Right lobe of liver (tissue), 6 donors: ENCODE measurements at regions not wholly inside any gene's neighbourhood (a gene's known extent, or its start where the extent isn't known, plus 50 kb on each side); places are given as distances from the start of the nearest gene placed in this dataset.

Experiments
- ATAC-seq, 4 donors: fragments of 200-7000 bp; cut with Tn5 transposase; one replicate each; pipeline ENCODE4 v1.9.1; 2020; ENCODE audit warnings: mild to moderate bottlenecking in 4 of 4, moderate library complexity in 4 of 4
- DNase-seq, 3 donors: peaks; one replicate each; pipeline ENCODE4 v3.0.0-alpha.2; 2020
- H3K27ac ChIP-seq, 3 donors: fragments of 200-600 bp; one replicate each; pipeline ENCODE4 v1.8.0; 2022
- H3K27me3 ChIP-seq, 2 donors: fragments of 200-600 bp; one replicate each; pipeline ENCODE4 v1.8.0; 2022
- H3K36me3 ChIP-seq, 4 donors: fragments of 200-600 bp; sonication (generic) in 1 of 4; one replicate each; pipeline versions ENCODE4 v1.5.1 to v1.8.0; 2017 to 2022; ENCODE audit warnings: control low read depth in 1 of 4
- H3K4me1 ChIP-seq, 4 donors: fragments of 200-600 bp; sonication (generic) in 1 of 4; one replicate each; pipeline versions ENCODE4 v1.5.1 to v1.8.0; 2017 to 2022; ENCODE audit warnings: control low read depth in 1 of 4
- H3K4me3 ChIP-seq, 3 donors: fragments of 200-600 bp; one replicate each; pipeline ENCODE4 v1.8.0; 2022
- H3K9me3 ChIP-seq, 4 donors: fragments of 200-600 bp; sonication (generic) in 1 of 4; one replicate each; pipeline versions ENCODE4 v1.5.1 to v1.8.0; 2017 to 2022; ENCODE audit warnings: control low read depth in 1 of 4
- POLR2A ChIP-seq: fragments of 450-650 bp; IDR thresholded peaks from one replicate; pipeline ENCODE4 v1.6.1; 2017; ENCODE audit warnings: antibody characterized with exemption, mild to moderate bottlenecking
- WGBS: methylation state at CpG from one replicate; pipeline ENCODE4 v1.1.6; 2018; ENCODE audit warnings: low coverage, low lambda C conversion rate; ENCODE audit not compliant: insufficient coverage; ENCODE audit errors: missing lambda C conversion rate; 5-methylcytosine and 5-hydroxymethylcytosine counted together
- intact Hi-C, 2 donors: fragments of 100-400 bp; cut with DNase I; formaldehyde crosslinking; loops; one replicate each; pipeline versions ENCODE4 v1.11.2 to v1.14.1; 2022
- TF ChIP-seq, protein P1 (sequence below), 4 donors: fragments of 200-600 bp in 3 of 4; fragments of 450-650 bp in 1 of 4; IDR thresholded peaks; one replicate each; pipeline versions ENCODE4 v1.5.1 to v1.8.0; 2016 to 2022; ENCODE audit warnings: antibody characterized with exemption in 4 of 4, mild to moderate bottlenecking in 2 of 4
- donor health status: DM: no; HTN: yes; CAD: no.
- donor health status: DM: no; HTN: no; CAD: no.
- donor health status: DM: no; HTN: no; CAD: no.
- donor health status: DM: no; HTN: yes; CAD: no.
- donor health status: DM: no; HTN: yes; CAD: no.

DNA sequence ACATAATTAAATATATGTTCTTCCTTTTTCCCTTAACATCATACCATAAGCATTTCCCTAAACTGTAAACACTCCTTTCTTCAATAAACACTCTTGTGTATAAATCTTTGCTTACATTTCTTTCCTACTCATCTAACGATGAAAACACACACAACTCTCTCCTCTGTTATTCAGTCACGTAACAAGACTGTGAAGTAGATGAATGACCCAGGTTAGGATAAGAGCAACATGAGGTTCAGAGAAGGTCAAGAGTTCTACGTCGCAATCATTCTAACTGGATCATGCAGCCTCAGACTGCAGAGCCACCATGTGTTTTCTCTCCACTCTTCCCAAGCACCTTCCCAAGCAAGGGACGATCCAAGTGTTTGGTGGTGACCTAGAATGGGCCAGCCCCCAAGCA is 70.5 kb upstream of the SPTLC1 start:
- H3K4me1 ChIP-seq: no peaks in the 10 kb centered on the region
- H3K36me3 ChIP-seq: no peaks in the 10 kb centered on the region
- H3K27ac ChIP-seq: no peak overlapping the region
- DNase-seq (no peak), ATAC-seq (no peak)
- no peaks in the 10 kb centered on the region for H3K9me3 ChIP-seq
- no peaks in the 10 kb centered on the region for H3K27me3 ChIP-seq
- H3K4me3 ChIP-seq: no peak overlapping the region
- intact Hi-C loops: no loop called here
- no peak for TF ChIP-seq POLR2A
- TF ChIP-seq, protein P1, sequence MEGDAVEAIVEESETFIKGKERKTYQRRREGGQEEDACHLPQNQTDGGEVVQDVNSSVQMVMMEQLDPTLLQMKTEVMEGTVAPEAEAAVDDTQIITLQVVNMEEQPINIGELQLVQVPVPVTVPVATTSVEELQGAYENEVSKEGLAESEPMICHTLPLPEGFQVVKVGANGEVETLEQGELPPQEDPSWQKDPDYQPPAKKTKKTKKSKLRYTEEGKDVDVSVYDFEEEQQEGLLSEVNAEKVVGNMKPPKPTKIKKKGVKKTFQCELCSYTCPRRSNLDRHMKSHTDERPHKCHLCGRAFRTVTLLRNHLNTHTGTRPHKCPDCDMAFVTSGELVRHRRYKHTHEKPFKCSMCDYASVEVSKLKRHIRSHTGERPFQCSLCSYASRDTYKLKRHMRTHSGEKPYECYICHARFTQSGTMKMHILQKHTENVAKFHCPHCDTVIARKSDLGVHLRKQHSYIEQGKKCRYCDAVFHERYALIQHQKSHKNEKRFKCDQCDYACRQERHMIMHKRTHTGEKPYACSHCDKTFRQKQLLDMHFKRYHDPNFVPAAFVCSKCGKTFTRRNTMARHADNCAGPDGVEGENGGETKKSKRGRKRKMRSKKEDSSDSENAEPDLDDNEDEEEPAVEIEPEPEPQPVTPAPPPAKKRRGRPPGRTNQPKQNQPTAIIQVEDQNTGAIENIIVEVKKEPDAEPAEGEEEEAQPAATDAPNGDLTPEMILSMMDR (IDR thresholded peaks at IDR 0.05): no peak
- 67% methylated on average over 5 of the region's 5 CpGs for WGBS

DNA sequence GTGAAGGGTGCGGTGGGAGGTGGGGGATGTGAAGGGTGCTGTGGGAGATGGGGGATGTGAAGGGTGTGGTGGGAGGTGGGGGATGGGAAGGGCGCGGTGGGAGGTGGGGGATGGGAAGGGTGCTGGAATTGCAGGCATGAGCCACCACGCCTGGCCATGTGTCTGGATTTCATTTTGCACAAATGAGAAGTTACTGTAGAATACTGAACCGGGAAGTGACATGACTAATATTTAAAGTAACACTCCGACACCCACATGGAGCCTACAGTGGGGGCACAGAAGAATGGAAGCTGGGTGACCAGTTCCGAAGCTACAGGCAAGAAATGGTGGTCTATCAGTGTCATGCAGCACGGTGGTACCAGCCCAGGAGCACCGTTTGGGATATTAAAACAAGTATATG is 69.9 kb upstream of the SPTLC1 start:
- TF ChIP-seq, protein P1 (IDR thresholded peaks at IDR 0.05): no peak
- no peak for TF ChIP-seq POLR2A
- intact Hi-C loops: no loop called here
- DNase-seq: no peak
- Histone ChIP-seq H3K4me1 (no peaks in the 10 kb centered on the region), H3K4me3 (no peak overlapping the region), H3K9me3 (no peaks in the 10 kb centered on the region), H3K27ac (no peak overlapping the region), H3K27me3 (no peaks in the 10 kb centered on the region), H3K36me3 (no peaks in the 10 kb centered on the region)
- ATAC-seq: no peak
- 75% methylated on average over 6 of the region's 9 CpGs for WGBS

DNA sequence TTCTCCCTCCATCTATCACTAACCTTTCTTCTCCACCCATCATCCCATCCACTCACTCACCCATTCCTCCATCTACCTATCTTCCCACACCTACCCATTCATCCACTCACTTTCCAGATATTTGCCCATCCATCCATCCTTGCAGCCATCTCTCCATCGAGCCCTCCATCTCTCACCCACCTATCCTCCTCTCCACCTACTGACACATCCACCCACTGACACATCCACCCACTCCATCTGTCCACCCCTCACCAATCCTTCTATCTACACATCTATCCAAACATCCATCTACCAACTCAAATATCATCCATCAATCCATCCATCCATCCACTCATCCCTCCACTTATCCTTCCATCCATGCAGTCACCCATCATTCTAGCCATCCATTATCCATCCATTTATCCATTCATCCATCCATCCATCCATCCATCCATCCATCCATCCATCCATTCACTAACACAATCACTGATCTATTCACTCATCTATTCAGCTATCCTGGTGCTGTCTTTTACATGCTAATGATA is 68.9 kb upstream of the SPTLC1 start:
- Histone ChIP-seq H3K4me3 (no peak overlapping the region), H3K27me3 (no peaks in the 10 kb centered on the region), H3K4me1 (no peaks in the 10 kb centered on the region), H3K27ac (no peak overlapping the region), H3K36me3 (no peaks in the 10 kb centered on the region), H3K9me3 (no peaks in the 10 kb centered on the region)
- DNase-seq: no peak
- 47% methylated on average over 1 of the region's 1 CpG for WGBS
- ATAC-seq: no peak
- no peak for TF ChIP-seq POLR2A
- TF ChIP-seq, protein P1 (IDR thresholded peaks at IDR 0.05): no peak
- intact Hi-C loops: no loop called here

DNA sequence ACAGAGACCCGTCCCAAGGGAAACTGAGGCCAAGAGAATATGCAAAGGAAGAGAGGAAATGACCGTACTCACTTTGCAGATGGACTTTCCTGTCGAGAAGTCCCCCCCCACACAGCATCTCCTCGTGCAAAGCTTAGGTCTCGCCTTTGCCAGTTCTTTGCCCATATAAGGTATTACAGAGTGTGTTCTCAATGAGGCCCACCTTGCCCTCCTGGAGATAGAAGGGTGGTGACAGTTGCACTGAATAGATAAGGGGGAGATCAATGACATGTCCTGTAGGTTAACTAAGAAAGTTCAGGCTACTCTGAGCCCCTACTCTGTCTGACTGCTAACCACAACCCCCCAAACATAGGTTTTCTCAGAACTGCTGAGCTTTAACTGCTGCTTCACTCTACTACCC is 68.2 kb upstream of the SPTLC1 start:
- Histone ChIP-seq H3K36me3 (no peaks in the 10 kb centered on the region), H3K4me3 (no peak overlapping the region), H3K27ac (no peak overlapping the region), H3K9me3 (no peaks in the 10 kb centered on the region), H3K27me3 (no peaks in the 10 kb centered on the region), H3K4me1 (no peaks in the 10 kb centered on the region)
- intact Hi-C loops: no loop called here
- no peak for TF ChIP-seq POLR2A
- TF ChIP-seq, protein P1 (IDR thresholded peaks at IDR 0.05): no peak
- WGBS: 60% methylated on average over 4 of the region's 5 CpGs
- DNase-seq (no peak), ATAC-seq (no peak)

DNA sequence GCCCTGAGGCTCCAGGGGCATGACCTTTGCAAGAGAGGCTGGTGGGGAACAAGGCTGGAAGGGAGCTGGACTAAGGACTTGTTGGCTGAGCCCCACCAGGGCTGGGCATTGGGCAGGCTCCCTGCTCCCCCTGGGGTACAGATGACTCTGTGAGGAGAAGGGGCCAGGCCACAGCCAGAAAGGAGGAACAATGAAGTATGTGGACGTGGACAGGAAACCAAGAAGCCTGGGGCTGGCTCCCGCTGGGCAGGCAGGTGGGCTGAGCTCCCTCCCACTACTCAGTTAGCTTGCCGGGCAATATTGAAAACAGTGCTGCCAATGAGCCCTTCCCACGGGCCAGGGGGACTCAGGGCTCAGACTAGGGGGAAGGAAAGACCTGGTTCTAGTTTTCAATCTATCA is 66.1 kb upstream of the SPTLC1 start:
- Histone ChIP-seq H3K4me3 (no peak overlapping the region), H3K9me3 (no peaks in the 10 kb centered on the region), H3K4me1 (no peaks in the 10 kb centered on the region), H3K36me3 (no peaks in the 10 kb centered on the region), H3K27ac (no peak overlapping the region), H3K27me3 (no peaks in the 10 kb centered on the region)
- ATAC-seq (no peak), DNase-seq (no peak)
- intact Hi-C loops: no loop called here
- WGBS: 20% methylated on average over 1 of the region's 4 CpGs
- TF ChIP-seq, protein P1 (IDR thresholded peaks at IDR 0.05): no peak
- no peak for TF ChIP-seq POLR2A
